IMR-90 (cell line): ENCODE measurements at regions not wholly inside any gene's neighbourhood (a gene's known extent, or its start where the extent isn't known, plus 50 kb on each side); places are given as distances from the start of the nearest gene placed in this dataset.
"Not testable (repeated sequence)": the region's sequence is repeated elsewhere in the genome, so short reads cannot be mapped to it uniquely, and the experiment has no call there.

Experiments used
- ATAC-seq: fragments of 200-7000 bp; cut with Tn5 transposase; 2 replicates; pipeline ENCODE4 v1.9.1; 2020; ENCODE audit warnings: low read depth, mild to moderate bottlenecking, moderate library complexity
- BruUV-seq: library from RNA; stranded (reverse); fragments of 400-500 nt; replicated peaks from 2 replicates; lab custom pipeline; 2021; lab: Mats Ljungman, UMichigan
- CTCF ChIA-PET: fragments of 300-600 bp; formaldehyde crosslinking; extraction: SDS; loops from one replicate; lab custom pipeline; 2021; ENCODE audit warnings: antibody characterized with exemption; lab: Yijun Ruan, JAX
- POLR2A ChIA-PET: fragments of 300-600 bp; sonication (Branson Sonifier 250); formaldehyde crosslinking; loops from one replicate; lab custom pipeline; 2022; ENCODE audit warnings: antibody characterized with exemption; ENCODE audit not compliant: unreplicated experiment; lab: Charles Lee
- DNase-seq: peaks from one replicate; pipeline ENCODE4 v3.0.0; 2013
- H2AFZ ChIP-seq: replicated peaks from 2 replicates; pipeline ENCODE3; 2013; ENCODE audit warnings: low read length, mild to moderate bottlenecking; ENCODE audit not compliant: poor library complexity
- H2AK5ac ChIP-seq: 2 replicates; pipeline ENCODE4 v1.6.1; 2013; ENCODE audit warnings: low read depth, low read length, inconsistent platforms
- H2AK9ac ChIP-seq: replicated peaks from 2 replicates; pipeline ENCODE3; 2013; ENCODE audit warnings: mild to moderate bottlenecking, low read depth, low read length, moderate library complexity; ENCODE audit not compliant: poor library complexity
- H2BK120ac ChIP-seq: 2 replicates; pipeline ENCODE4 v1.6.1; 2013; ENCODE audit warnings: low read depth, low read length, inconsistent platforms
- H2BK15ac ChIP-seq: 3 replicates; pipeline ENCODE4 v1.6.1; 2013; ENCODE audit warnings: low read depth, low read length, inconsistent platforms
- H2BK20ac ChIP-seq: 2 replicates; pipeline ENCODE4 v1.6.1; 2013; ENCODE audit warnings: low read depth, mild to moderate bottlenecking, inconsistent platforms, low read length, moderate library complexity
- H2BK5ac ChIP-seq: 2 replicates; pipeline ENCODE4 v1.6.1; 2013; ENCODE audit warnings: mild to moderate bottlenecking, low read depth, low read length, inconsistent platforms; ENCODE audit not compliant: poor library complexity, severe bottlenecking
- H3K14ac ChIP-seq: replicated peaks from 2 replicates; pipeline ENCODE4 v1.6.1; 2013; ENCODE audit warnings: low read depth, low read length, inconsistent platforms
- H3K18ac ChIP-seq: 2 replicates; pipeline ENCODE4 v1.6.1; 2013; ENCODE audit warnings: low read depth, low read length, control low read depth
- H3K23ac ChIP-seq: 2 replicates; pipeline ENCODE4 v1.6.1; 2013; ENCODE audit warnings: low read depth, low read length, inconsistent platforms
- H3K27ac ChIP-seq: 2 replicates; pipeline ENCODE4 v1.5.1; 2013; ENCODE audit warnings: mild to moderate bottlenecking, control low read depth, low read length; ENCODE audit not compliant: insufficient read depth
- H3K27me3 ChIP-seq: 2 replicates; pipeline ENCODE4 v1.6.1; 2013; ENCODE audit warnings: low read length; ENCODE audit not compliant: control insufficient read depth, insufficient read depth
- H3K36me3 ChIP-seq: 2 replicates; pipeline ENCODE4 v1.6.1; 2013; ENCODE audit warnings: low read length, mixed read lengths; ENCODE audit not compliant: control insufficient read depth, insufficient read depth
- H3K4ac ChIP-seq: 2 replicates; pipeline ENCODE4 v1.6.1; 2013; ENCODE audit warnings: low read depth, low read length, inconsistent platforms
- H3K4me1 ChIP-seq: 2 replicates; pipeline ENCODE4 v1.6.1; 2013; ENCODE audit warnings: low read length, mixed read lengths; ENCODE audit not compliant: control insufficient read depth, insufficient read depth
- H3K4me2 ChIP-seq: 2 replicates; pipeline ENCODE4 v1.6.1; 2013; ENCODE audit warnings: low read depth, mild to moderate bottlenecking, control low read depth, low read length, moderate library complexity
- H3K4me3 ChIP-seq: 2 replicates; pipeline ENCODE4 v1.5.1; 2013; ENCODE audit warnings: low read depth, mild to moderate bottlenecking, control low read depth, low read length, moderate library complexity; ENCODE audit not compliant: insufficient read depth
- H3K56ac ChIP-seq: 2 replicates; pipeline ENCODE4 v1.6.1; 2013; ENCODE audit warnings: low read length, inconsistent platforms; ENCODE audit not compliant: insufficient read depth; ENCODE audit errors: extremely low read depth
- H3K79me1 ChIP-seq, 2 experiments: 2 replicates each; pipeline ENCODE4 v1.6.1; 2013; ENCODE audit warnings: low read length in 2 of 2, inconsistent platforms in 1 of 2, low read depth in 1 of 2
- H3K9ac ChIP-seq: 2 replicates; pipeline ENCODE4 v1.6.1; 2013; ENCODE audit warnings: low read depth, low read length, control low read depth
- H3K9me1 ChIP-seq: 2 replicates; pipeline ENCODE4 v1.6.1; 2013; ENCODE audit warnings: low read length, inconsistent platforms; ENCODE audit not compliant: insufficient read depth
- H3K9me3 ChIP-seq: 2 replicates; pipeline ENCODE4 v1.6.1; 2013; ENCODE audit warnings: low read length; ENCODE audit not compliant: control insufficient read depth, insufficient read depth
- H4K20me1 ChIP-seq: 2 replicates; pipeline ENCODE4 v1.6.1; 2013; ENCODE audit warnings: low read length, inconsistent platforms; ENCODE audit not compliant: insufficient read depth
- H4K5ac ChIP-seq: 2 replicates; pipeline ENCODE4 v1.6.1; 2013; ENCODE audit warnings: mild to moderate bottlenecking, low read depth, low read length, control low read depth
- H4K8ac ChIP-seq, 2 experiments: 2 replicates each; pipeline ENCODE4 v1.6.1; 2013; ENCODE audit warnings: low read depth in 2 of 2, low read length in 2 of 2, control low read depth in 1 of 2, inconsistent platforms in 1 of 2
- H4K91ac ChIP-seq: 2 replicates; pipeline ENCODE4 v1.6.1; 2013; ENCODE audit warnings: low read depth, low read length, inconsistent platforms; ENCODE audit not compliant: insufficient read depth
- WGBS, 2 experiments: methylation state at CpG; one replicate each; pipeline versions ENCODE4 v1.1.5 to v1.1.7; 2013; ENCODE audit warnings: missing lambda C conversion rate in 2 of 2; ENCODE audit not compliant: insufficient read length in 1 of 2; ENCODE audit errors: extremely low coverage in 2 of 2; 5-methylcytosine and 5-hydroxymethylcytosine counted together
- dilution Hi-C: fragments of 300-500 bp; cut with HindIII; formaldehyde crosslinking; loops from one replicate; pipeline ENCODE4 v1.14.3; 2018; ENCODE audit warnings: low sequenced_read_pairs; ENCODE audit not compliant: unreplicated experiment
- in situ Hi-C: fragments of 300-500 bp; cut with MboI; formaldehyde crosslinking; loops from 3 replicates; pipeline ENCODE4 v1.14.3; 2019; ENCODE audit warnings: low sequenced_read_pairs, inconsistent platforms, mixed read lengths
- intact Hi-C: fragments of 100-400 bp; cut with micrococcal nuclease; formaldehyde crosslinking; loops from 2 replicates; pipeline ENCODE4 v1.10.0; 2022

- H2AK9ac ChIP-seq, H3K79me1 ChIP-seq, H2BK120ac ChIP-seq, H3K23ac ChIP-seq, BruUV-seq, H3K4ac ChIP-seq, H3K27me3 ChIP-seq, H3K14ac ChIP-seq, H2AFZ ChIP-seq, ATAC-seq, H3K4me3 ChIP-seq, H4K5ac ChIP-seq, intact Hi-C loops, H3K9me1 ChIP-seq, H3K9me3 ChIP-seq, H3K56ac ChIP-seq, H4K8ac ChIP-seq, in situ Hi-C loops, CTCF ChIA-PET, H3K4me1 ChIP-seq, H2BK15ac ChIP-seq, DNase-seq, H3K4me2 ChIP-seq, H3K9ac ChIP-seq, POLR2A ChIA-PET, H2BK5ac ChIP-seq, H2BK20ac ChIP-seq, H3K36me3 ChIP-seq, H3K18ac ChIP-seq, dilution Hi-C loops, H3K27ac ChIP-seq, H2AK5ac ChIP-seq, H4K20me1 ChIP-seq, H4K91ac ChIP-seq: not testable (repeated sequence)
- no CpG with 5 or more reads among the region's 9 CpGs for WGBS, 2 experiments
Observed at GRCh38 chr3:130832401-130832746, 61.5 kb upstream of the ATP2C1 start.
